Liver (tissue), 3 donors: ENCODE measurements at regions not wholly inside any gene's neighbourhood (a gene's known extent, or its start where the extent isn't known, plus 50 kb on each side); places are given as distances from the start of the nearest gene placed in this dataset.

ENCODE experiments used
- JUND ChIP-seq, 2 donors: IDR thresholded peaks; 2 replicates each; pipeline ENCODE4 v1.6.1; 2016; ENCODE audit warnings: antibody characterized with exemption in 2 of 2
- TF ChIP-seq, protein P1 (sequence below): fragments of 150-350 bp; IDR thresholded peaks from 2 replicates; pipeline ENCODE4 v1.5.1; 2017; ENCODE audit warnings: improper control_type of control experiment, low read depth, low read length; ENCODE audit not compliant: missing input control
- donor health status: healthy.
- donor health status: healthy.

DNA sequence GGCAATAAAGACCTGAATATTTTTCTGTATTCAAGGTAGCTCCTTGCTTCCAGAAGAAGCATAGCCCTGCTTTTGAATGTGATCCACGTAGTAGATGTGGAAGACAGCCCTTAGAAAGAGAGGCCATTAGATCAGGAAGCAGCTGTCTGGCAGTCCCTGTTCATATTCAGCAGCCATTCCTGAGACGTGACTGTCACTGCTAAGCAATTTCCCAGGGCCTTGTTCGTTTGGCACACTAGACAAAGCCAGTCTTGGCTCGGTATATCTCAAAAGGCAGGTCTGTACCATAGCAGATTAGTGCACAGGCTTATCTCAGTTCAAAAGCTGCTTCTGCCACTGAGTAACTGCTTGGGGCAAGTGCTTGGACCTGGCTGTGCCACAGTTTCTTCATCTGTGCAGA, 287.8 kb upstream of the MCTP2 start:
- TF ChIP-seq, protein P1, sequence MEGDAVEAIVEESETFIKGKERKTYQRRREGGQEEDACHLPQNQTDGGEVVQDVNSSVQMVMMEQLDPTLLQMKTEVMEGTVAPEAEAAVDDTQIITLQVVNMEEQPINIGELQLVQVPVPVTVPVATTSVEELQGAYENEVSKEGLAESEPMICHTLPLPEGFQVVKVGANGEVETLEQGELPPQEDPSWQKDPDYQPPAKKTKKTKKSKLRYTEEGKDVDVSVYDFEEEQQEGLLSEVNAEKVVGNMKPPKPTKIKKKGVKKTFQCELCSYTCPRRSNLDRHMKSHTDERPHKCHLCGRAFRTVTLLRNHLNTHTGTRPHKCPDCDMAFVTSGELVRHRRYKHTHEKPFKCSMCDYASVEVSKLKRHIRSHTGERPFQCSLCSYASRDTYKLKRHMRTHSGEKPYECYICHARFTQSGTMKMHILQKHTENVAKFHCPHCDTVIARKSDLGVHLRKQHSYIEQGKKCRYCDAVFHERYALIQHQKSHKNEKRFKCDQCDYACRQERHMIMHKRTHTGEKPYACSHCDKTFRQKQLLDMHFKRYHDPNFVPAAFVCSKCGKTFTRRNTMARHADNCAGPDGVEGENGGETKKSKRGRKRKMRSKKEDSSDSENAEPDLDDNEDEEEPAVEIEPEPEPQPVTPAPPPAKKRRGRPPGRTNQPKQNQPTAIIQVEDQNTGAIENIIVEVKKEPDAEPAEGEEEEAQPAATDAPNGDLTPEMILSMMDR, result no peak
- TF ChIP-seq JUND (IDR thresholded peaks at IDR 0.05), result no peak
